CD14-positive monocyte (primary cell): ENCODE measurements at regions not wholly inside any gene's neighbourhood (a gene's known extent, or its start where the extent isn't known, plus 50 kb on each side); places are given as distances from the start of the nearest gene placed in this dataset.
"Not testable (repeated sequence)": the region's sequence is repeated elsewhere in the genome, so short reads cannot be mapped to it uniquely, and the experiment has no call there.

Source experiments
- DNase-seq, 3 donors: peaks; one replicate each; pipeline ENCODE4 v3.0.0-alpha.2; 2011 to 2022
- H2AFZ ChIP-seq: 2 replicates; pipeline ENCODE4 v1.6.0; 2012; ENCODE audit warnings: mild to moderate bottlenecking, low read depth, low read length, inconsistent platforms; ENCODE audit not compliant: insufficient read depth, poor library complexity, severe bottlenecking
- H3K27ac ChIP-seq, 2 donors: 1 replicate in 1 of 2; 2 replicates in 1 of 2; pipeline ENCODE4 v1.5.1; 2012 to 2013; ENCODE audit warnings: low read length in 2 of 2, control low read depth in 1 of 2, inconsistent platforms in 1 of 2, low read depth in 1 of 2, mild to moderate bottlenecking in 1 of 2
- H3K27me3 ChIP-seq, 2 donors: one replicate each; pipeline versions ENCODE4 v1.6.0 to v1.6.1; 2011 to 2013; ENCODE audit warnings: low read length in 2 of 2; ENCODE audit not compliant: control insufficient read depth in 2 of 2, insufficient read depth in 2 of 2
- H3K36me3 ChIP-seq, 2 donors: replicated peaks in 1 of 2; 1 replicate in 1 of 2; 2 replicates in 1 of 2; pipeline versions ENCODE4 v1.5.1 to v1.6.1; 2012 to 2013; ENCODE audit warnings: low read length in 2 of 2, control low read depth in 1 of 2, inconsistent platforms in 1 of 2, mild to moderate bottlenecking in 1 of 2; ENCODE audit not compliant: insufficient read depth in 2 of 2, control insufficient read depth in 1 of 2
- H3K4me1 ChIP-seq, 2 donors: 1 replicate in 1 of 2; 2 replicates in 1 of 2; pipeline versions ENCODE4 v1.5.1 to v1.6.1; 2012 to 2013; ENCODE audit warnings: low read length in 2 of 2, control low read depth in 1 of 2, inconsistent platforms in 1 of 2, mild to moderate bottlenecking in 1 of 2, moderate library complexity in 1 of 2; ENCODE audit not compliant: insufficient read depth in 2 of 2, control insufficient read depth in 1 of 2
- H3K4me2 ChIP-seq: replicated peaks from 2 replicates; pipeline ENCODE3; 2012; ENCODE audit warnings: low read length, moderate library complexity, mild to moderate bottlenecking; ENCODE audit not compliant: poor library complexity, severe bottlenecking; ENCODE audit errors: extremely low read depth
- H3K4me3 ChIP-seq, 3 experiments: fragments of 200-600 bp in 1 of 3; sonication (generic) in 1 of 3; replicated peaks in 1 of 3; 1 replicate in 2 of 3; 2 replicates in 1 of 3; pipeline ENCODE4 v1.5.1; 2011 to 2013; ENCODE audit warnings: low read length in 3 of 3, mild to moderate bottlenecking in 3 of 3, control low read depth in 2 of 3, low read depth in 2 of 3, inconsistent platforms in 1 of 3, moderate library complexity in 1 of 3
- H3K79me2 ChIP-seq: 2 replicates; pipeline ENCODE4 v1.6.0; 2012; ENCODE audit warnings: mild to moderate bottlenecking, control low read depth, inconsistent platforms, low read length, moderate library complexity; ENCODE audit not compliant: insufficient read depth
- H3K9ac ChIP-seq: 2 replicates; pipeline ENCODE4 v1.6.0; 2017; ENCODE audit warnings: low read length, mild to moderate bottlenecking; ENCODE audit not compliant: insufficient read depth, poor library complexity, severe bottlenecking
- H3K9me3 ChIP-seq, 2 donors: replicated peaks in 1 of 2; 1 replicate in 1 of 2; 2 replicates in 1 of 2; pipeline versions ENCODE4 v1.5.1 to v1.6.1; 2012 to 2013; ENCODE audit warnings: low read length in 2 of 2, control low read depth in 1 of 2; ENCODE audit not compliant: control insufficient read depth in 1 of 2, insufficient read depth in 1 of 2
- H4K20me1 ChIP-seq: 2 replicates; pipeline ENCODE4 v1.6.0; 2012; ENCODE audit warnings: mild to moderate bottlenecking, low read length, control low read depth, moderate library complexity; ENCODE audit not compliant: insufficient read depth
- H3K27ac Mint-ChIP-seq, 7 donors: one replicate each; pipeline ENCODE4 v1.8.0; 2020; ENCODE audit warnings: mild to moderate bottlenecking in 7 of 7, mixed read lengths in 7 of 7, moderate library complexity in 6 of 7, inconsistent platforms in 2 of 7
- H3K27me3 Mint-ChIP-seq, 3 donors: one replicate each; pipeline ENCODE4 v1.8.0; 2021 to 2022; ENCODE audit warnings: low read depth in 3 of 3, mild to moderate bottlenecking in 3 of 3, mixed read lengths in 3 of 3, moderate library complexity in 3 of 3, inconsistent platforms in 1 of 3
- H3K36me3 Mint-ChIP-seq, 2 donors: one replicate each; pipeline ENCODE4 v1.8.0; 2020; ENCODE audit warnings: mixed read lengths in 2 of 2, inconsistent platforms in 1 of 2, mild to moderate bottlenecking in 1 of 2
- H3K4me1 Mint-ChIP-seq: one replicate; pipeline ENCODE4 v1.8.0; 2020; ENCODE audit warnings: mild to moderate bottlenecking, mixed read lengths
- H3K4me3 Mint-ChIP-seq, 2 donors: one replicate each; pipeline ENCODE4 v1.8.0; 2020; ENCODE audit warnings: mild to moderate bottlenecking in 2 of 2, mixed read lengths in 2 of 2, moderate library complexity in 1 of 2
- H3K9me3 Mint-ChIP-seq, 7 donors: one replicate each; pipeline ENCODE4 v1.8.0; 2020 to 2022; ENCODE audit warnings: mixed read lengths in 7 of 7, mild to moderate bottlenecking in 6 of 7, moderate library complexity in 6 of 7, inconsistent platforms in 2 of 7
- WGBS: methylation state at CpG from one replicate; pipeline ENCODE4 v1.1.5; 2013; ENCODE audit warnings: missing lambda C conversion rate; ENCODE audit not compliant: insufficient coverage; 5-methylcytosine and 5-hydroxymethylcytosine counted together
- intact Hi-C, 2 donors: fragments of 100-400 bp; cut with micrococcal nuclease; formaldehyde crosslinking; loops; one replicate each; pipeline versions ENCODE4 v1.15.0 to v1.15.1; 2023
- TF ChIP-seq, protein P1 (sequence below): fragments of 200-600 bp; IDR thresholded peaks from one replicate; pipeline ENCODE4 v1.8.0; 2022; ENCODE audit warnings: antibody characterized with exemption, mild to moderate bottlenecking

- Mint-ChIP-seq H3K27me3 (peaks cover 0 to 5% (median 4%) of the 10 kb centered on the region in 3 donors), H3K27ac (no peak overlapping the region), H3K36me3 (no peaks in the 10 kb centered on the region), H3K9me3 (peaks cover 0 to 1% (median 0%) of the 10 kb centered on the region in 7 donors), H3K4me3 (no peak overlapping the region), H3K4me1 (peaks cover 2% of the 10 kb centered on the region)
- H3K36me3 ChIP-seq: no peaks in the 10 kb centered on the region
- DNase-seq: no peak
- H3K9me3 ChIP-seq: no peaks in the 10 kb centered on the region
- no peaks in the 10 kb centered on the region for H3K27me3 ChIP-seq
- WGBS: 91% methylated on average over 6 of the region's 6 CpGs
- no peak overlapping the region for H3K4me2 ChIP-seq
- H3K4me3 ChIP-seq: no peak overlapping the region
- intact Hi-C loops: no loop called here
- H3K9ac ChIP-seq: no peak overlapping the region
- TF ChIP-seq, protein P1, sequence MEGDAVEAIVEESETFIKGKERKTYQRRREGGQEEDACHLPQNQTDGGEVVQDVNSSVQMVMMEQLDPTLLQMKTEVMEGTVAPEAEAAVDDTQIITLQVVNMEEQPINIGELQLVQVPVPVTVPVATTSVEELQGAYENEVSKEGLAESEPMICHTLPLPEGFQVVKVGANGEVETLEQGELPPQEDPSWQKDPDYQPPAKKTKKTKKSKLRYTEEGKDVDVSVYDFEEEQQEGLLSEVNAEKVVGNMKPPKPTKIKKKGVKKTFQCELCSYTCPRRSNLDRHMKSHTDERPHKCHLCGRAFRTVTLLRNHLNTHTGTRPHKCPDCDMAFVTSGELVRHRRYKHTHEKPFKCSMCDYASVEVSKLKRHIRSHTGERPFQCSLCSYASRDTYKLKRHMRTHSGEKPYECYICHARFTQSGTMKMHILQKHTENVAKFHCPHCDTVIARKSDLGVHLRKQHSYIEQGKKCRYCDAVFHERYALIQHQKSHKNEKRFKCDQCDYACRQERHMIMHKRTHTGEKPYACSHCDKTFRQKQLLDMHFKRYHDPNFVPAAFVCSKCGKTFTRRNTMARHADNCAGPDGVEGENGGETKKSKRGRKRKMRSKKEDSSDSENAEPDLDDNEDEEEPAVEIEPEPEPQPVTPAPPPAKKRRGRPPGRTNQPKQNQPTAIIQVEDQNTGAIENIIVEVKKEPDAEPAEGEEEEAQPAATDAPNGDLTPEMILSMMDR: no peak
- H3K4me1 ChIP-seq: no peaks in the 10 kb centered on the region
- H3K27ac ChIP-seq: no peak overlapping the region
- no peaks in the 10 kb centered on the region for H4K20me1 ChIP-seq
- no peaks in the 10 kb centered on the region for H3K79me2 ChIP-seq
- H2AFZ ChIP-seq: no peak overlapping the region
Measured at GRCh38 chr20:23294166-23294565, 56.4 kb upstream of the NXT1 start.

DNA sequence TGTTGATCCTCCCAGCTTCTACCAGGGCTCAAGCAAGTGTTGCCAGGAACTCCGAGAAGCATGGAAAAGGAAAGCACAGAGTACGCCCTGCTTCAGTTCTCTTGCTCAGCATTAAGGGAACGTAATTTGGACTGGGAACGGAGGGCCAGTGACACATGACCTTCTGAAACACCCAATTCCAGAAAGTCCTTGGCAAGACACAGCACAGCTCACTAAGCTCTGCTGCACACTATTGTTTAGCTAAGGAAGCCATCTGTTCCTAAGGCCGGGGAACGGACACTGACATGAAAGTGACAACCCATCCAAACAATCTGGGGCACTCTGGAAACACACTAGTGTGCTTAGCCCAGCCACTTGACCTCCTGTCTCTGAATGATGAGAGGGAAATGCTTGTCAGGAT lies 56.9 kb upstream of the NXT1 start:
- Histone ChIP-seq H3K4me1 (no peaks in the 10 kb centered on the region), H3K36me3 (no peaks in the 10 kb centered on the region), H3K27me3 (no peaks in the 10 kb centered on the region), H3K9ac (no peak overlapping the region), H3K4me2 (no peak overlapping the region), H4K20me1 (no peaks in the 10 kb centered on the region), H3K9me3 (no peaks in the 10 kb centered on the region), H3K4me3 (no peak overlapping the region), H3K27ac (no peak overlapping the region), H2AFZ (no peak overlapping the region), H3K79me2 (no peaks in the 10 kb centered on the region)
- intact Hi-C loops: no loop called here
- DNase-seq: no peak
- Mint-ChIP-seq H3K36me3 (no peaks in the 10 kb centered on the region), H3K4me1 (peaks cover 2% of the 10 kb centered on the region), H3K27ac (no peak overlapping the region), H3K4me3 (no peak overlapping the region), H3K27me3 (peaks cover under 1 to 5% (median 4%) of the 10 kb centered on the region in 3 donors), H3K9me3 (peaks cover 0 to 1% (median 0%) of the 10 kb centered on the region in 7 donors)
- 90% methylated on average over 2 of the region's 6 CpGs for WGBS
- TF ChIP-seq, protein P1: no peak

- H3K4me3 ChIP-seq, H3K4me3 Mint-ChIP-seq, H3K36me3 ChIP-seq, H3K4me2 ChIP-seq, H2AFZ ChIP-seq, H3K9me3 ChIP-seq, H3K9ac ChIP-seq, H3K9me3 Mint-ChIP-seq, DNase-seq, intact Hi-C loops, H3K4me1 ChIP-seq, H3K27me3 ChIP-seq, H3K79me2 ChIP-seq, H3K4me1 Mint-ChIP-seq, H3K27ac Mint-ChIP-seq, H4K20me1 ChIP-seq, H3K36me3 Mint-ChIP-seq, H3K27ac ChIP-seq, H3K27me3 Mint-ChIP-seq: not testable (repeated sequence)
- 93% methylated on average over 3 of the region's 5 CpGs for WGBS
Measured at GRCh38 chr20:23292311-23292710, 58.3 kb upstream of the NXT1 start.
